ENCODE measurements at regions not wholly inside any gene's neighbourhood (a gene's known extent, or its start where the extent isn't known, plus 50 kb on each side); places are given as distances from the start of the nearest gene placed in this dataset.

GRCh38 chr5:10123254-10123989 lies 126.3 kb downstream of the ATPSCKMT start:
- H3K79me2 ChIP-seq (ENCODE audit: insufficient read depth, low read depth) = no peaks in the 10 kb centered on the region
- H3K4me2 ChIP-seq = no peak overlapping the region
- no peak overlapping the region for H3K4me3 ChIP-seq (IDR thresholded peaks at IDR 0.05; ENCODE audit: insufficient read depth, low read depth, low read length)
- no peaks in the 10 kb centered on the region for H3K27me3 ChIP-seq (ENCODE audit: insufficient read depth, low read depth)
- no peaks in the 10 kb centered on the region for H3K36me3 ChIP-seq (ENCODE audit: insufficient read depth)
- no peak overlapping the region for H3K27ac ChIP-seq
- no peak overlapping the region for H2AFZ ChIP-seq (ENCODE audit: low read depth)
- no peak overlapping the region for H3K9ac ChIP-seq
- no peaks in the 10 kb centered on the region for H3K4me1 ChIP-seq (ENCODE audit: low read depth, poor library complexity, severe bottlenecking)
- H4K20me1 ChIP-seq (ENCODE audit: insufficient read depth) = no peaks in the 10 kb centered on the region
- TF ChIP-seq CTCF (conservative IDR thresholded peaks at IDR 0.05; ENCODE audit: low read depth, low read length) = no peak

- Histone ChIP-seq H3K27me3 (ENCODE audit: insufficient read depth, low read depth) (no peaks in the 10 kb centered on the region), H3K4me1 (ENCODE audit: low read depth, poor library complexity, severe bottlenecking) (no peaks in the 10 kb centered on the region), H3K4me3 (IDR thresholded peaks at IDR 0.05; ENCODE audit: insufficient read depth, low read depth, low read length) (no peak overlapping the region), H3K79me2 (ENCODE audit: insufficient read depth, low read depth) (no peaks in the 10 kb centered on the region), H3K4me2 (no peak overlapping the region), H2AFZ (ENCODE audit: low read depth) (no peak overlapping the region), H3K9ac (no peak overlapping the region), H4K20me1 (ENCODE audit: insufficient read depth) (no peaks in the 10 kb centered on the region), H3K27ac (no peak overlapping the region), H3K36me3 (ENCODE audit: insufficient read depth) (no peaks in the 10 kb centered on the region)
- TF ChIP-seq CTCF (conservative IDR thresholded peaks at IDR 0.05; ENCODE audit: low read depth, low read length) = no peak
These were observed 127.5 kb downstream of the ATPSCKMT start for GRCh38 chr5:10122076-10122726.

- Histone ChIP-seq H3K27me3 (ENCODE audit: insufficient read depth, low read depth) (no peaks in the 10 kb centered on the region), H2AFZ (ENCODE audit: low read depth) (no peak overlapping the region), H3K4me1 (ENCODE audit: low read depth, poor library complexity, severe bottlenecking) (no peaks in the 10 kb centered on the region), H3K9ac (no peak overlapping the region), H4K20me1 (ENCODE audit: insufficient read depth) (no peaks in the 10 kb centered on the region), H3K36me3 (ENCODE audit: insufficient read depth) (no peaks in the 10 kb centered on the region), H3K27ac (no peak overlapping the region), H3K4me2 (no peak overlapping the region), H3K4me3 (IDR thresholded peaks at IDR 0.05; ENCODE audit: insufficient read depth, low read depth, low read length) (no peak overlapping the region), H3K79me2 (ENCODE audit: insufficient read depth, low read depth) (no peaks in the 10 kb centered on the region)
- no peak for TF ChIP-seq CTCF (conservative IDR thresholded peaks at IDR 0.05; ENCODE audit: low read depth, low read length)
These were observed 128.8 kb downstream of the ATPSCKMT start for GRCh38 chr5:10120934-10121333.

- no peaks in the 10 kb centered on the region for H3K4me1 ChIP-seq (ENCODE audit: low read depth, poor library complexity, severe bottlenecking)
- no peaks in the 10 kb centered on the region for H3K27me3 ChIP-seq (ENCODE audit: insufficient read depth, low read depth)
- no peak overlapping the region for H3K27ac ChIP-seq
- H2AFZ ChIP-seq (ENCODE audit: low read depth) = no peak overlapping the region
- no peak overlapping the region for H3K4me2 ChIP-seq
- H3K79me2 ChIP-seq (ENCODE audit: insufficient read depth, low read depth) = no peaks in the 10 kb centered on the region
- no peaks in the 10 kb centered on the region for H4K20me1 ChIP-seq (ENCODE audit: insufficient read depth)
- TF ChIP-seq CTCF (conservative IDR thresholded peaks at IDR 0.05; ENCODE audit: low read depth, low read length) = no peak
- no peak overlapping the region for H3K9ac ChIP-seq
- no peak overlapping the region for H3K4me3 ChIP-seq (IDR thresholded peaks at IDR 0.05; ENCODE audit: insufficient read depth, low read depth, low read length)
- no peaks in the 10 kb centered on the region for H3K36me3 ChIP-seq (ENCODE audit: insufficient read depth)
These were observed 131.5 kb downstream of the ATPSCKMT start for GRCh38 chr5:10118150-10118549.
